Thyroid gland (tissue), 4 donors: ENCODE measurements at regions not wholly inside any gene's neighbourhood (a gene's known extent, or its start where the extent isn't known, plus 50 kb on each side); places are given as distances from the start of the nearest gene placed in this dataset.

Experiments used
- POLR2A ChIP-seq, 2 donors: fragments of 450-650 bp; IDR thresholded peaks; one replicate each; pipeline ENCODE4 v1.6.1; 2017; ENCODE audit warnings: antibody characterized with exemption in 2 of 2, mild to moderate bottlenecking in 2 of 2, moderate library complexity in 1 of 2
- TF ChIP-seq, protein P1 (sequence below), 6 experiments: fragments of 200-600 bp in 3 of 6; fragments of 450-650 bp in 3 of 6; sonication (generic) in 3 of 6; IDR thresholded peaks; one replicate each; pipeline ENCODE4 v1.5.1; 2016 to 2019; ENCODE audit warnings: antibody characterized with exemption in 6 of 6, mild to moderate bottlenecking in 2 of 6, inconsistent platforms in 1 of 6, moderate library complexity in 1 of 6

GRCh38 chr10:89981891-89982290 lies 280.5 kb downstream of the KIF20B start:
- no peak for TF ChIP-seq POLR2A (IDR thresholded peaks at IDR 0.05)
- TF ChIP-seq, protein P1, sequence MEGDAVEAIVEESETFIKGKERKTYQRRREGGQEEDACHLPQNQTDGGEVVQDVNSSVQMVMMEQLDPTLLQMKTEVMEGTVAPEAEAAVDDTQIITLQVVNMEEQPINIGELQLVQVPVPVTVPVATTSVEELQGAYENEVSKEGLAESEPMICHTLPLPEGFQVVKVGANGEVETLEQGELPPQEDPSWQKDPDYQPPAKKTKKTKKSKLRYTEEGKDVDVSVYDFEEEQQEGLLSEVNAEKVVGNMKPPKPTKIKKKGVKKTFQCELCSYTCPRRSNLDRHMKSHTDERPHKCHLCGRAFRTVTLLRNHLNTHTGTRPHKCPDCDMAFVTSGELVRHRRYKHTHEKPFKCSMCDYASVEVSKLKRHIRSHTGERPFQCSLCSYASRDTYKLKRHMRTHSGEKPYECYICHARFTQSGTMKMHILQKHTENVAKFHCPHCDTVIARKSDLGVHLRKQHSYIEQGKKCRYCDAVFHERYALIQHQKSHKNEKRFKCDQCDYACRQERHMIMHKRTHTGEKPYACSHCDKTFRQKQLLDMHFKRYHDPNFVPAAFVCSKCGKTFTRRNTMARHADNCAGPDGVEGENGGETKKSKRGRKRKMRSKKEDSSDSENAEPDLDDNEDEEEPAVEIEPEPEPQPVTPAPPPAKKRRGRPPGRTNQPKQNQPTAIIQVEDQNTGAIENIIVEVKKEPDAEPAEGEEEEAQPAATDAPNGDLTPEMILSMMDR (IDR thresholded peaks at IDR 0.05), result no peak
